CD8-positive, alpha-beta memory T cell (primary cell): ENCODE measurements at regions not wholly inside any gene's neighbourhood (a gene's known extent, or its start where the extent isn't known, plus 50 kb on each side); places are given as distances from the start of the nearest gene placed in this dataset.

ENCODE experiments used
- CTCF ChIA-PET: fragments of 350-600 bp; sonication (Branson Sonifier 250); formaldehyde crosslinking; loops from one replicate; lab custom pipeline; 2021; ENCODE audit warnings: antibody characterized with exemption; lab: Charles Lee
- POLR2A ChIA-PET: fragments of 350-600 bp; sonication (Branson Sonifier 250); formaldehyde crosslinking; loops from one replicate; lab custom pipeline; 2021; ENCODE audit warnings: antibody characterized with exemption; lab: Charles Lee
- DNase-seq, 5 donors: peaks; one replicate each; pipeline versions ENCODE4 v3.0.0 to v3.0.0-alpha.2; 2020 to 2022; ENCODE audit warnings: mixed read lengths in 1 of 5
- H3K27ac ChIP-seq: one replicate; pipeline ENCODE4 v1.7.0; 2013; ENCODE audit warnings: low read depth, mild to moderate bottlenecking, low read length, moderate library complexity
- H3K27me3 ChIP-seq: 2 replicates; pipeline ENCODE4 v1.7.0; 2013; ENCODE audit warnings: low read length, mild to moderate bottlenecking; ENCODE audit not compliant: insufficient read depth, poor library complexity, severe bottlenecking
- H3K36me3 ChIP-seq: 2 replicates; pipeline ENCODE4 v1.7.0; 2013; ENCODE audit warnings: mild to moderate bottlenecking, low read length, moderate library complexity; ENCODE audit not compliant: insufficient read depth
- H3K4me1 ChIP-seq: 2 replicates; pipeline ENCODE4 v1.7.0; 2013; ENCODE audit warnings: mild to moderate bottlenecking, low read length, moderate library complexity; ENCODE audit not compliant: insufficient read depth
- H3K4me3 ChIP-seq: 2 replicates; pipeline ENCODE4 v1.7.0; 2013; ENCODE audit warnings: mild to moderate bottlenecking, low read length
- H3K9me3 ChIP-seq: 2 replicates; pipeline ENCODE4 v1.7.0; 2013; ENCODE audit warnings: mild to moderate bottlenecking, low read length
- H3K27ac Mint-ChIP-seq, 8 donors: one replicate each; pipeline ENCODE4 v1.8.0; 2020 to 2021; ENCODE audit warnings: mixed read lengths in 8 of 8, mild to moderate bottlenecking in 6 of 8, inconsistent platforms in 3 of 8, moderate library complexity in 3 of 8
- H3K27me3 Mint-ChIP-seq, 2 donors: one replicate each; pipeline ENCODE4 v1.8.0; 2020 to 2021; ENCODE audit warnings: mixed read lengths in 2 of 2, mild to moderate bottlenecking in 1 of 2, moderate library complexity in 1 of 2
- H3K36me3 Mint-ChIP-seq, 3 donors: one replicate each; pipeline ENCODE4 v1.8.0; 2020 to 2021; ENCODE audit warnings: mixed read lengths in 3 of 3, inconsistent platforms in 1 of 3, mild to moderate bottlenecking in 1 of 3
- H3K4me1 Mint-ChIP-seq, 3 donors: one replicate each; pipeline ENCODE4 v1.8.0; 2020 to 2021; ENCODE audit warnings: mixed read lengths in 3 of 3, inconsistent platforms in 1 of 3, mild to moderate bottlenecking in 1 of 3
- H3K4me3 Mint-ChIP-seq, 7 donors: one replicate each; pipeline ENCODE4 v1.8.0; 2020 to 2021; ENCODE audit warnings: mixed read lengths in 7 of 7, mild to moderate bottlenecking in 6 of 7, moderate library complexity in 4 of 7, inconsistent platforms in 2 of 7
- H3K9me3 Mint-ChIP-seq, 5 donors: one replicate each; pipeline ENCODE4 v1.8.0; 2020 to 2022; ENCODE audit warnings: mixed read lengths in 5 of 5, mild to moderate bottlenecking in 3 of 5, moderate library complexity in 2 of 5, inconsistent platforms in 1 of 5

- no peaks in the 10 kb centered on the region for H3K36me3 ChIP-seq
- no peaks in the 10 kb centered on the region for H3K36me3 Mint-ChIP-seq
- H3K4me1 ChIP-seq: no peaks in the 10 kb centered on the region
- no peak overlapping the region for H3K4me3 Mint-ChIP-seq
- no peak overlapping the region for H3K27ac ChIP-seq
- no peaks in the 10 kb centered on the region for H3K27me3 Mint-ChIP-seq
- CTCF ChIA-PET: no interaction called here
- no peak overlapping the region for H3K4me3 ChIP-seq
- POLR2A ChIA-PET: no interaction called here
- H3K9me3 ChIP-seq: no peaks in the 10 kb centered on the region
- DNase-seq: no peak
- no peak overlapping the region for H3K27ac Mint-ChIP-seq
- H3K9me3 Mint-ChIP-seq: peaks cover 2 to 21% (median 8%) of the 10 kb centered on the region in 5 donors
- H3K27me3 ChIP-seq: no peaks in the 10 kb centered on the region
- H3K4me1 Mint-ChIP-seq: no peaks in the 10 kb centered on the region
Measured at GRCh38 chr18:34357944-34358580, 133.3 kb upstream of the NOL4 start.

- H3K4me1 ChIP-seq: no peaks in the 10 kb centered on the region
- no peak overlapping the region for H3K4me3 Mint-ChIP-seq
- H3K27me3 Mint-ChIP-seq: no peaks in the 10 kb centered on the region
- no peaks in the 10 kb centered on the region for H3K4me1 Mint-ChIP-seq
- no peak overlapping the region for H3K4me3 ChIP-seq
- no peaks in the 10 kb centered on the region for H3K27me3 ChIP-seq
- POLR2A ChIA-PET: no interaction called here
- no peak overlapping the region for H3K27ac Mint-ChIP-seq
- CTCF ChIA-PET: no interaction called here
- H3K36me3 ChIP-seq: no peaks in the 10 kb centered on the region
- DNase-seq: no peak
- H3K27ac ChIP-seq: no peak overlapping the region
- no peaks in the 10 kb centered on the region for H3K9me3 ChIP-seq
- H3K9me3 Mint-ChIP-seq: peaks cover 2 to 21% (median 8%) of the 10 kb centered on the region in 5 donors
- H3K36me3 Mint-ChIP-seq: no peaks in the 10 kb centered on the region
Measured at GRCh38 chr18:34358923-34359322, 134.2 kb upstream of the NOL4 start.

- peaks cover 0 to 21% (median 12%) of the 10 kb centered on the region in 5 donors for H3K9me3 Mint-ChIP-seq
- ChIA-PET POLR2A (no interaction called here), CTCF (no interaction called here)
- no peaks in the 10 kb centered on the region for H3K9me3 ChIP-seq
- H3K4me1 Mint-ChIP-seq: no peaks in the 10 kb centered on the region
- DNase-seq: no peak
- H3K27ac Mint-ChIP-seq: no peak overlapping the region
- H3K27ac ChIP-seq: no peak overlapping the region
- no peaks in the 10 kb centered on the region for H3K4me1 ChIP-seq
- no peaks in the 10 kb centered on the region for H3K27me3 Mint-ChIP-seq
- no peaks in the 10 kb centered on the region for H3K36me3 ChIP-seq
- no peak overlapping the region for H3K4me3 Mint-ChIP-seq
- no peak overlapping the region for H3K4me3 ChIP-seq
- H3K27me3 ChIP-seq: no peaks in the 10 kb centered on the region
- no peaks in the 10 kb centered on the region for H3K36me3 Mint-ChIP-seq
Measured at GRCh38 chr18:34364699-34365098, 140.0 kb upstream of the NOL4 start.

GRCh38 chr18:34370704-34371395 lies 146.1 kb upstream of the NOL4 start:
- DNase-seq: no peak
- Mint-ChIP-seq H3K4me3 (no peak overlapping the region), H3K27me3 (no peaks in the 10 kb centered on the region), H3K27ac (no peak overlapping the region), H3K9me3 (peaks cover 3 to 26% (median 8%) of the 10 kb centered on the region in 5 donors), H3K36me3 (no peaks in the 10 kb centered on the region), H3K4me1 (no peaks in the 10 kb centered on the region)
- Histone ChIP-seq H3K36me3 (no peaks in the 10 kb centered on the region), H3K27ac (no peak overlapping the region), H3K4me3 (no peak overlapping the region), H3K9me3 (no peaks in the 10 kb centered on the region), H3K4me1 (no peaks in the 10 kb centered on the region), H3K27me3 (no peaks in the 10 kb centered on the region)
- CTCF ChIA-PET: no interaction called here
- POLR2A ChIA-PET: no interaction called here

- Mint-ChIP-seq H3K27me3 (no peaks in the 10 kb centered on the region), H3K4me3 (no peak overlapping the region), H3K36me3 (no peaks in the 10 kb centered on the region), H3K4me1 (no peaks in the 10 kb centered on the region), H3K9me3 (peaks cover 0 to 26% (median 10%) of the 10 kb centered on the region in 5 donors), H3K27ac (no peak overlapping the region)
- Histone ChIP-seq H3K4me3 (no peak overlapping the region), H3K27ac (no peak overlapping the region), H3K36me3 (no peaks in the 10 kb centered on the region), H3K27me3 (no peaks in the 10 kb centered on the region), H3K9me3 (no peaks in the 10 kb centered on the region), H3K4me1 (no peaks in the 10 kb centered on the region)
- ChIA-PET CTCF (no interaction called here), POLR2A (no interaction called here)
- no peak for DNase-seq
Measured at GRCh38 chr18:34380326-34380725, 155.6 kb upstream of the NOL4 start.

GRCh38 chr18:34385311-34385710 lies 160.6 kb upstream of the NOL4 start:
- H3K27me3 Mint-ChIP-seq: no peaks in the 10 kb centered on the region
- Histone ChIP-seq H3K4me1 (no peaks in the 10 kb centered on the region), H3K27me3 (no peaks in the 10 kb centered on the region), H3K4me3 (no peak overlapping the region), H3K27ac (no peak overlapping the region), H3K36me3 (no peaks in the 10 kb centered on the region), H3K9me3 (no peaks in the 10 kb centered on the region)
- ChIA-PET CTCF (no interaction called here), POLR2A (no interaction called here)
- no peaks in the 10 kb centered on the region for H3K4me1 Mint-ChIP-seq
- H3K27ac Mint-ChIP-seq: no peak overlapping the region
- H3K4me3 Mint-ChIP-seq: no peak overlapping the region
- peaks cover 0 to 26% (median 10%) of the 10 kb centered on the region in 5 donors for H3K9me3 Mint-ChIP-seq
- no peaks in the 10 kb centered on the region for H3K36me3 Mint-ChIP-seq
- DNase-seq: no peak

GRCh38 chr18:34386803-34387202 lies 162.1 kb upstream of the NOL4 start:
- no peaks in the 10 kb centered on the region for H3K4me1 Mint-ChIP-seq
- POLR2A ChIA-PET: no interaction called here

GRCh38 chr18:34397286-34397896 lies 172.7 kb upstream of the NOL4 start:
- no peak overlapping the region for H3K4me3 Mint-ChIP-seq
- Histone ChIP-seq H3K27ac (no peak overlapping the region), H3K4me1 (no peaks in the 10 kb centered on the region), H3K36me3 (no peaks in the 10 kb centered on the region), H3K4me3 (no peak overlapping the region), H3K9me3 (no peaks in the 10 kb centered on the region), H3K27me3 (no peaks in the 10 kb centered on the region)
- H3K36me3 Mint-ChIP-seq: no peaks in the 10 kb centered on the region
- DNase-seq: no peak
- no peaks in the 10 kb centered on the region for H3K27me3 Mint-ChIP-seq
- no peak overlapping the region for H3K27ac Mint-ChIP-seq
- POLR2A ChIA-PET: no interaction called here
- CTCF ChIA-PET: no interaction called here
- peaks cover 3 to 17% (median 7%) of the 10 kb centered on the region in 5 donors for H3K9me3 Mint-ChIP-seq
- no peaks in the 10 kb centered on the region for H3K4me1 Mint-ChIP-seq

More at GRCh38 chr18:34386803-34387202, 162.1 kb upstream of the NOL4 start:
- H3K27me3 ChIP-seq: no peaks in the 10 kb centered on the region
- CTCF ChIA-PET: no interaction called here
- no peaks in the 10 kb centered on the region for H3K36me3 Mint-ChIP-seq
- H3K9me3 ChIP-seq: no peaks in the 10 kb centered on the region
- no peak overlapping the region for H3K27ac ChIP-seq
- H3K4me3 ChIP-seq: no peak overlapping the region
- no peaks in the 10 kb centered on the region for H3K27me3 Mint-ChIP-seq
- no peak overlapping the region for H3K4me3 Mint-ChIP-seq
- no peaks in the 10 kb centered on the region for H3K4me1 ChIP-seq
- peaks cover 0 to 30% (median 6%) of the 10 kb centered on the region in 5 donors for H3K9me3 Mint-ChIP-seq
- no peak overlapping the region for H3K27ac Mint-ChIP-seq
- H3K36me3 ChIP-seq: no peaks in the 10 kb centered on the region
- no peak for DNase-seq
